ENCODE measurements at regions not wholly inside any gene's neighbourhood (a gene's known extent, or its start where the extent isn't known, plus 50 kb on each side); places are given as distances from the start of the nearest gene placed in this dataset.

DNA sequence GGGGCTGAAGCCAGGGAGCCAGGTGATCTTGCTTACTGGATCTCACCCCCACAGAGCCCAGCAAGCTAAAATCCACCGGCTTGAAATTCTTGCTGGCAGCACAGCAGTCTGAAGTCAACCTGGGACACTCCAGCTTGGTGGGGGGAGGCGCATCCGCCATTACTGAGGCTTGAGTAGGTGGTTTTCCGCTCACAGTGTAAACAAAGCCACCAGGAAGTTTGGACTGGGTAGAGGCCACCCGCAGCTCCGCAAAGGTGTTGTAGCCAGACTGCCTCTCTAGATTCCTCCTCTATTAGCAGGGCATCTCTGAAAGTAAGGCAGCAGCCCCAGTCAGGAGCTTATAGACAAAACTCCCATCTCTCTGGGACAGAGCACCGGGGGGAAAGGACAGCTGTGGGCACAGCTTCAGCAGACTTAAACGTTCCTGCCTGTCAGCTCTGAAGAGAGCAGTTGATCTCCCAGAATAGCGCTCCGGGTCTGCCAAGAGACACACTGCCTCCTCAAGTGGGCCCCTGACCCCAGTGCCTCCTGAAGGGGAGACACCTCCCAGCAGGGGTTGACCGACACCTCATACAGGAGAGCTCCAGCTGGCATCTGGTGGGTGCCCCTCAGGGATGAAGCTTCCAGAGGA, 206.3 kb upstream of the KHDRBS2 start:
- TF ChIP-seq SP1 (IDR thresholded peaks at IDR 0.05) (no peak), SUZ12 (IDR thresholded peaks at IDR 0.05) (no peak), NFRKB (IDR thresholded peaks at IDR 0.05) (no peak), FOXM1 (IDR thresholded peaks at IDR 0.05; ENCODE audit: borderline replicate concordance) (no peak), FOXK2 (IDR thresholded peaks at IDR 0.05) (no peak), BHLHE40 (IDR thresholded peaks at IDR 0.05; ENCODE audit: borderline replicate concordance) (no peak), FOXA1 (IDR thresholded peaks at IDR 0.05) (no peak), ZNF384 (IDR thresholded peaks at IDR 0.05) (no peak)
